RWPE1 (cell line): ENCODE measurements at regions not wholly inside any gene's neighbourhood (a gene's known extent, or its start where the extent isn't known, plus 50 kb on each side); places are given as distances from the start of the nearest gene placed in this dataset.

Experiments
- CTCF ChIA-PET: fragments of 350-600 bp; sonication (Branson Sonifier 250); formaldehyde crosslinking; extraction: SDS; loops from one replicate; lab custom pipeline; 2021; lab: Yijun Ruan, JAX
- POLR2A ChIA-PET: fragments of 400-600 bp; formaldehyde crosslinking; extraction: SDS; loops from one replicate; lab custom pipeline; 2020; ENCODE audit warnings: antibody characterized with exemption; ENCODE audit not compliant: low non-redundant PET; lab: Yijun Ruan, JAX
- DNase-seq: peaks from one replicate; pipeline ENCODE4 v3.0.0; 2012; ENCODE audit warnings: low spot score
- H3K27ac ChIP-seq: fragments of 450-650 bp; 2 replicates; pipeline ENCODE4 v1.5.1; 2017
- TF ChIP-seq, protein P1 (sequence below): fragments of 450-650 bp; conservative IDR thresholded peaks from 2 replicates; pipeline ENCODE4 v1.5.1; 2017; ENCODE audit warnings: low read depth, mild to moderate bottlenecking

DNA sequence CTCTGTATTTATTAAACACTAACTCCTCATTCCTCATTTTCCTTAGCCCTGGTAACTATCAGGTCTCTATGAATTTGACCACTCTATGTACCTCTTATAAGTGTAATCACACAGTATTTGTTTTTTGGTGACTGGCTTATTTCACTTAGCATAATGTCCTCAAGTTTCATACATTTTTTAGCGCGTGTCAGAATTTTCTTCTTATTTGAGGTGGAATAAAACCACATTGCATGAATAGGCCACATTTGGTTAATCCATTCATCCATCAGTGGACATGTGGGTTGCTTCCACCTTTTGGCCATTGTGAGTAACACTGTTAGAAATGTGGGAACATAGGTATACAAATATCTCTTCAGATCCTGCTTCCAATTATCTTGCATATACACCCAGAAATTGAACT is 341.2 kb upstream of the BOD1L1 start:
- TF ChIP-seq, protein P1, sequence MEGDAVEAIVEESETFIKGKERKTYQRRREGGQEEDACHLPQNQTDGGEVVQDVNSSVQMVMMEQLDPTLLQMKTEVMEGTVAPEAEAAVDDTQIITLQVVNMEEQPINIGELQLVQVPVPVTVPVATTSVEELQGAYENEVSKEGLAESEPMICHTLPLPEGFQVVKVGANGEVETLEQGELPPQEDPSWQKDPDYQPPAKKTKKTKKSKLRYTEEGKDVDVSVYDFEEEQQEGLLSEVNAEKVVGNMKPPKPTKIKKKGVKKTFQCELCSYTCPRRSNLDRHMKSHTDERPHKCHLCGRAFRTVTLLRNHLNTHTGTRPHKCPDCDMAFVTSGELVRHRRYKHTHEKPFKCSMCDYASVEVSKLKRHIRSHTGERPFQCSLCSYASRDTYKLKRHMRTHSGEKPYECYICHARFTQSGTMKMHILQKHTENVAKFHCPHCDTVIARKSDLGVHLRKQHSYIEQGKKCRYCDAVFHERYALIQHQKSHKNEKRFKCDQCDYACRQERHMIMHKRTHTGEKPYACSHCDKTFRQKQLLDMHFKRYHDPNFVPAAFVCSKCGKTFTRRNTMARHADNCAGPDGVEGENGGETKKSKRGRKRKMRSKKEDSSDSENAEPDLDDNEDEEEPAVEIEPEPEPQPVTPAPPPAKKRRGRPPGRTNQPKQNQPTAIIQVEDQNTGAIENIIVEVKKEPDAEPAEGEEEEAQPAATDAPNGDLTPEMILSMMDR, result no peak
- CTCF ChIA-PET, result no interaction called here

DNA sequence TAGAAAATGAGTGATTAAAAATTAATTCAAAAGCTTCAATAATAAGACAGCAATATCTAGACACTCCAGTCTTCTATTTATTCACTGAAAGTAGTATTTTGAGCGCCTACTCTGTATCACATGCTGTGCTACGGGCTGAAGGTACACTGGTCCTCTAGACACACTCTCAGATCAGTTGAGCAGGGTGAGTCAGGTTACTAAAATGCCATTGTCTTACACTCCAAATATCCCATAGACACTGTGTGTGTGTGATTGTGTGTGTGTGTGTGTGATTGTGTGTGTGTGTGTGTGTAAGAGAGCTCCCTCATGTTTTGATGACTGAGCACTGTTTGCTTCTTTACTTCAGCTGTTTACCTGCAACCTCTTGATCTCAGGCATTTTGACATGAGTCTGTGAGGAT is 342.8 kb upstream of the BOD1L1 start:
- TF ChIP-seq, protein P1, result no peak
- DNase-seq, result no peak
- ChIA-PET CTCF (no interaction called here), POLR2A (no interaction called here)
- H3K27ac ChIP-seq, result no peak overlapping the region

More for the DNA sequence above, 341.2 kb upstream of the BOD1L1 start:
- DNase-seq, result no peak
- H3K27ac ChIP-seq, result no peak overlapping the region
- POLR2A ChIA-PET, result no interaction called here

DNA sequence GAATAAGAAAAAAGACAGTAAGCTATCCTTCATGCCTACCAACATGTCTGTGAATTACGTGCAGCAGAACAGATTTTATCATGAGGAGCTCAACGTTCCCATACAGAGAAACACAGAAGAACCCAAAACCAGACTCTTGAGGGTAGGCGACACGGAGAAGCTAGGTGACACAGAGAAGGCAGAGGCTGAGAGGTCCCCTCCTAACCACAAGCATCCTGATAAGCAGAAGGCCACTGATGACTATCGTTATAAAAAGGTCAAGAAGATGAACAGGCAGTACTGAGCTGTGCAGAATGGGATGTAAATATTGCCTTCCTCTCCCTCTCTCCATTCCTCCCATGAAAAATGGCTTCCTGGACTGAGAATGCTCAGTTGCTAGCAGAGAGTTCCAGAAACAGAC is 350.2 kb upstream of the BOD1L1 start:
- TF ChIP-seq, protein P1, result no peak
- ChIA-PET POLR2A (no interaction called here), CTCF (no interaction called here)
- no peak overlapping the region for H3K27ac ChIP-seq
- no peak for DNase-seq

DNA sequence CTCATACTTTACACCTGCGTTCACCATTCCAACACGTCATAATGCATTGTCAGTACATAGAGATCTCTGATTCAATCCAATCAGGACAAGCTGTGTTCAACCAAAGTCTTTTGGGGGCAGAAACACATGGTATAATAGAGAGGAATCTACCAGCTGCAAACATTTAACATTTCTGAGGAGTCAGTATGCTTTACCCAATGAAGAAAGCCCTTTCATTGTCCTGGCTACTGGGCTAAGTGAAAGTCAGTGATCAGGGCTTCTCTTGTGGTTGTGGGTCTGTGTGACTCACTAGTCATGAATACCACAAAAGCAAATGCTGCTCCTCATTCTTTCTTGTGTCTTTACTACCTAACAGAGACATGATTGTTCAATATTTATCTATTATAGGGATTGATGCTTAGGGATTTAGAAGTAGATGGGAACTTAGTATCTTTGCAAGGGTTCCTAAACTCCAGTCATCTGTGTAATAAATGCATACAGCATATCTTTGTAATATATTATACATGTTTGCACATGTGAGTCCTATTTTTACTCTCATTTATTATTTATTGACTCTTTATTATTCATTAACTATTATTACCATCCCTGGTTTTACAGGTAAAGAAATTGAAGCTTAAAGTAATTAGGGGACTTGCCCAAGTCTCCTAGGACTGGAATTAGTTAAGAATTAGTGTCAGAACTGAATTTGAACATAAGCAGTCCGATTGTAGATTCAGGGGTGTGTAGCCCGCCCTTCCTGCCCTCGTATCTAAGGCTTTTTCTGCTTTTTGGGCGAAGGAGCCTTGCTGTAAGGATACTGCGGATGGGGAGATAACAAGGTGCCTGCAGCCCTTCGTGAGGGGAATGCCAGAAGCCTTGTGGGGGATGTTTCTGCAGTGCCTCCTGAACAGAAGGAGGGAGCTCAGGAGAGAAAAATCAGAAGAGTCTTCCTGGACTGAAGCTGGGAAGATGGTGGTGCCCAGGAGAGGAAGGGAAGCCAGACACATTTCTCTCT is 353.1 kb upstream of the BOD1L1 start:
- CTCF ChIA-PET, result no interaction called here
- no peak overlapping the region for H3K27ac ChIP-seq
- TF ChIP-seq, protein P1, result no peak
- DNase-seq, result peak; percentile 5
- POLR2A ChIA-PET, result no interaction called here

DNA sequence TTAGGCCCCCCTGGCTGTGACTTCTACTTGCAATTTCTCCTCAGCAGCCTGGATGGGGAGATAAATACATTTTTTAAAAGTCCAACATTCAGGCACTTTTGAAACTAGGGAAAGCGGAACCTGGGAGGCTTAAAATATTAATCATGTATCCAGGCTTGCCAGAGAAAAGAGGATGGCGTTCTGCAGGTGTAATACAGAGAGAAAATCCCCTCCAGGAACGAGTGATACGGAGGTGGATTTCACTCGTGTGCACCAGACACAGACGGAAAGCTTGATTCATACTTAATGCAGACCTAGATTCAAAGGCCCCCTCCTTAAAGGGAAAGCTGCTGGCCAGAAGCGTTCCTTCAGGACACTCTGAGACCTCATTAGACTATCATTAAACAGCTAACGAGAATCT is 354.0 kb upstream of the BOD1L1 start:
- TF ChIP-seq, protein P1, result no peak
- ChIA-PET CTCF (interaction anchor here (0.7 kb wide), 1 partner anchor 233 kb away, joined by 3 read pairs; no protein-coding TSS in a partner anchor), POLR2A (no interaction called here)
- no peak overlapping the region for H3K27ac ChIP-seq
- DNase-seq, result no peak

DNA sequence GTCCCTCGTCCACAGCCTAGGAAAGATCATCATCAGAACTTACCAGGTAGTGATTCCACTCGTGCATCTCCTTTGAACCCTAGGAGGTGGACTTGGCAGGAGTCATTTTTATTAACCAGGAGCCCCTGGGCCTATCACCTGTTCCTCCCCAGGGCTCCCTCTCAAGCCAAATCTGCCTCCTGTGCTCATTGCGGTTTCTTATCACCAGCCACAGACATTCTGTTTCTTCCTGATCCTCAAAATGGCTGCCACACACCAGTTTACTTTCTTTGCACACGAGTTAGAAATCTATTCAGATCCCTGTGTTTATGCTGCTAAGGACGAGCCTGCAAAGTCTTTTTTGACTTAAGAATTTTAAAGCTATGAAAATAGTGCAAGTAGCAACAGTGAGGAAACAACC is 354.5 kb upstream of the BOD1L1 start:
- DNase-seq, result no peak
- POLR2A ChIA-PET, result no interaction called here
- TF ChIP-seq, protein P1, result no peak
- no peak overlapping the region for H3K27ac ChIP-seq
- CTCF ChIA-PET, result interaction anchor here (0.7 kb wide), 1 partner anchor 233 kb away, joined by 3 read pairs; no protein-coding TSS in a partner anchor
